PC-3 (cell line): ENCODE measurements at regions not wholly inside any gene's neighbourhood (a gene's known extent, or its start where the extent isn't known, plus 50 kb on each side); places are given as distances from the start of the nearest gene placed in this dataset.
"Not testable (repeated sequence)": the region's sequence is repeated elsewhere in the genome, so short reads cannot be mapped to it uniquely, and the experiment has no call there.

Source experiments
- EZH2 ChIP-seq: fragments of 300-600 bp; sonication (generic); IDR thresholded peaks from one replicate; pipeline ENCODE4 v1.6.1; 2017; ENCODE audit warnings: antibody characterized with exemption, mild to moderate bottlenecking, low read length; ENCODE audit not compliant: unreplicated experiment
- EZH2phosphoT487 ChIP-seq: fragments of 300-600 bp; sonication (generic); IDR thresholded peaks from 2 replicates; pipeline ENCODE4 v1.6.1; 2018; ENCODE audit warnings: mild to moderate bottlenecking, antibody characterized with exemption, low read length, borderline replicate concordance
- TF ChIP-seq, protein P1 (sequence below): fragments of 300-600 bp; sonication (generic); conservative IDR thresholded peaks from 2 replicates; pipeline ENCODE4 v1.5.1; 2017; ENCODE audit warnings: antibody characterized with exemption, low read depth, mild to moderate bottlenecking, low read length

DNA sequence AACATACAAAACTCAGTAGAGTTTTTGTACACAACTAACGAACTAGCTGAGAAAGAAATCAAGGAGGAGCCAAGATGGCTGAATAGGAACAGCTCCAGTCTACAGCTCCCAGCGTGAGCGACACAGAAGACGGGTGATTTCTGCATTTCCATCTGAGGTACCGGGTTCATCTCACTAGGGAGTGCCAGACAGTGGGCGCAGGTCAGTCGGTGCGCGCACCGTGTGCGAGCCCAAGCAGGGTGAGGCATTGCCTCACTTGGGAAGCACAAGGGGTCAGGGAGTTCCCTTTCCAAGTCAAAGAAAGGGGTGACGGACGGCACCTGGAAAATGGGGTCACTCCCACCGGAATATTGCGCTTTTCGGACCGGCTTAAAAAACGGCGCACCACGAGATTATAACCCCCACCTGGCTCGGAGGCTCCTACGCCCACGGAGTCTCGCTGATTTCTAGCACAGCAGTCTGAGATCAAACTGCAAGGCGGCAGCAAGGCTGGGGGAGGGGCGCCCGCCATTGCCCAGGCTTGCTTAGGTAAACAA, 200.3 kb downstream of the NKX6-1 start:
- TF ChIP-seq, protein P1, sequence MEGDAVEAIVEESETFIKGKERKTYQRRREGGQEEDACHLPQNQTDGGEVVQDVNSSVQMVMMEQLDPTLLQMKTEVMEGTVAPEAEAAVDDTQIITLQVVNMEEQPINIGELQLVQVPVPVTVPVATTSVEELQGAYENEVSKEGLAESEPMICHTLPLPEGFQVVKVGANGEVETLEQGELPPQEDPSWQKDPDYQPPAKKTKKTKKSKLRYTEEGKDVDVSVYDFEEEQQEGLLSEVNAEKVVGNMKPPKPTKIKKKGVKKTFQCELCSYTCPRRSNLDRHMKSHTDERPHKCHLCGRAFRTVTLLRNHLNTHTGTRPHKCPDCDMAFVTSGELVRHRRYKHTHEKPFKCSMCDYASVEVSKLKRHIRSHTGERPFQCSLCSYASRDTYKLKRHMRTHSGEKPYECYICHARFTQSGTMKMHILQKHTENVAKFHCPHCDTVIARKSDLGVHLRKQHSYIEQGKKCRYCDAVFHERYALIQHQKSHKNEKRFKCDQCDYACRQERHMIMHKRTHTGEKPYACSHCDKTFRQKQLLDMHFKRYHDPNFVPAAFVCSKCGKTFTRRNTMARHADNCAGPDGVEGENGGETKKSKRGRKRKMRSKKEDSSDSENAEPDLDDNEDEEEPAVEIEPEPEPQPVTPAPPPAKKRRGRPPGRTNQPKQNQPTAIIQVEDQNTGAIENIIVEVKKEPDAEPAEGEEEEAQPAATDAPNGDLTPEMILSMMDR: not testable (repeated sequence)
- TF ChIP-seq EZH2, EZH2phosphoT487: not testable (repeated sequence)
